Activated CD4-positive, CD25-positive, alpha-beta regulatory T cell treated with anti-CD3 and anti-CD28 coated beads, Interleukin-2, amount 50 U/mL, for 24 hours (primary cell): ENCODE measurements at regions not wholly inside any gene's neighbourhood (a gene's known extent, or its start where the extent isn't known, plus 50 kb on each side); places are given as distances from the start of the nearest gene placed in this dataset.

Experiments used
- ATAC-seq, 2 donors: fragments of 150-1000 bp; cut with Tn5 transposase; one replicate each; pipeline ENCODE4 v1.10.0; 2021; ENCODE audit warnings: mild to moderate bottlenecking in 1 of 2, moderate library complexity in 1 of 2

- no peak for ATAC-seq
Measured at GRCh38 chr4:157447195-157447594, 226.7 kb downstream of the GRIA2 start.

GRCh38 chr4:157444014-157444413, 223.5 kb downstream of the GRIA2 start:
- ATAC-seq = no peak

GRCh38 chr4:157443537-157443936, 223.0 kb downstream of the GRIA2 start:
- ATAC-seq = no peak

GRCh38 chr4:157425897-157426296, 205.4 kb downstream of the GRIA2 start:
- no peak for ATAC-seq

- no peak for ATAC-seq
Measured at GRCh38 chr4:157423526-157424020, 203.0 kb downstream of the GRIA2 start.

GRCh38 chr4:157421365-157421764, 200.8 kb downstream of the GRIA2 start:
- ATAC-seq = no peak
